Nephron (organoid): ENCODE measurements at regions not wholly inside any gene's neighbourhood (a gene's known extent, or its start where the extent isn't known, plus 50 kb on each side); places are given as distances from the start of the nearest gene placed in this dataset.
A peak's percentile ranks its signal among the peaks of the same experiment; 100 is the strongest.

Experiments used
- H3K27ac Mint-ChIP-seq, 3 experiments: 2 replicates each; pipeline ENCODE4 v1.8.0; 2020; ENCODE audit warnings: mixed read lengths in 3 of 3, mild to moderate bottlenecking in 2 of 3, moderate library complexity in 1 of 3
- H3K27me3 Mint-ChIP-seq: 2 replicates; pipeline ENCODE4 v1.8.0; 2021; ENCODE audit warnings: low read depth, mild to moderate bottlenecking, moderate library complexity, mixed read lengths
- H3K36me3 Mint-ChIP-seq: 2 replicates; pipeline ENCODE4 v1.8.0; 2020; ENCODE audit warnings: low read depth, mixed read lengths
- H3K4me1 Mint-ChIP-seq: 2 replicates; pipeline ENCODE4 v1.8.0; 2020; ENCODE audit warnings: mixed read lengths
- H3K4me3 Mint-ChIP-seq, 3 experiments: 2 replicates each; pipeline ENCODE4 v1.8.0; 2020; ENCODE audit warnings: mild to moderate bottlenecking in 3 of 3, mixed read lengths in 3 of 3, moderate library complexity in 2 of 3
- H3K9me3 Mint-ChIP-seq: 2 replicates; pipeline ENCODE4 v1.8.0; 2020; ENCODE audit warnings: mixed read lengths
- CTCF ChIP-seq, 3 experiments: fragments of 200-600 bp; sonication (generic); IDR thresholded peaks; one replicate each; pipeline ENCODE4 v1.5.0; 2021; ENCODE audit warnings: antibody characterized with exemption in 3 of 3; ENCODE audit not compliant: unreplicated experiment in 3 of 3

DNA sequence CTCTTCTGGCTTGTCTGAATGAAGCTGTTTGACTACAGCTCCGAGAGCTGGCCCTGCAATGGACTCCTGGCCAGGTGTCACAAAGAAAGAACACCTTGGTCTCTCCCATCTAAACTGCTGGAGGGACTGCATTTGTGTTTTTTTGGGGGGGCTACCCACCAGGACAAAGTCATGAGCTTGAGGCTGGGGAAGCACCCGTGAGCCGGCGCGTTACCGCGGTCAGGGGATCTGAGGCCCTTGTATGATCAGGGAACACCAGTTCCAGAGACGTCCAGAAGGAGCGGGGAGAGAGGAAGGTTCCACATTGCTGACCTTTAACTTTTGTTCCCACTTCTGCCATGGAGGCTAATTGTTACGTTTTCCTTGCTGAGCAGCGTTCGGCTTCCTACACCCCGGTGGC is 84.5 kb upstream of the C1orf174 start:
- no peak overlapping the region for H3K4me3 Mint-ChIP-seq
- TF ChIP-seq CTCF (IDR thresholded peaks at IDR 0.05; ENCODE audit: unreplicated experiment in 3 of 3), result no peak
- H3K4me1 Mint-ChIP-seq, result no peaks in the 10 kb centered on the region
- peaks cover 4% of the 10 kb centered on the region for H3K9me3 Mint-ChIP-seq
- no peak overlapping the region for H3K27ac Mint-ChIP-seq
- H3K36me3 Mint-ChIP-seq, result no peaks in the 10 kb centered on the region
- peaks cover 21% of the 10 kb centered on the region for H3K27me3 Mint-ChIP-seq

DNA sequence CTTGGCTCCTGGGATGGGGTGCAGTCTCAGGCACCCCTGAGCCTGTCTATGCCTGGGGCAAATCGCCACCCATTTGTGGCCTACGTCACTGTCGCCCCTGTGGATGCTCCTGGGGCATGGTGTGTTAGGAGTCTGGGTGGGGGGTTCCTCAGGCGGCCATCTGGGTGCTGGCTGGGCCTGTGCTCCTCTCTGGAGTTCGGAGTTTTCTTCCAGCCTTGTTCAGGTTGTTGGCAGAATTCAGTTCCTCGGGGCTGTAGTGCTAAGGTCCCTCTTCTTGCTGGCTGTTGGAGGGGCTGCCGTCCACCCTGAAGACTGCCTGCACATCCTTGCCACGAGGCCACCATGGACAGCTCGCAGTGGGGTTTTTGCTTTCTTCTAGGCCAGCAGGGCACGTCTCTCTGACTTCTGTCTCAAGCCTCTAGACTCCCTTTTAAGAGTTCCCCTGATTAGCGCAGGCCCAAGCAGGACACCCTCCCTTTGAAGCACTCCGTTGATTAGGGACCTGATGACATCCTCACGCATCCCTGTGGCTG is 86.7 kb upstream of the C1orf174 start:
- Mint-ChIP-seq H3K4me1 (no peaks in the 10 kb centered on the region), H3K27me3 (peaks cover 18% of the 10 kb centered on the region), H3K27ac (no peak overlapping the region), H3K9me3 (peaks cover 5% of the 10 kb centered on the region), H3K4me3 (no peak overlapping the region), H3K36me3 (no peaks in the 10 kb centered on the region)
- no peak for TF ChIP-seq CTCF (IDR thresholded peaks at IDR 0.05; ENCODE audit: unreplicated experiment in 3 of 3)

DNA sequence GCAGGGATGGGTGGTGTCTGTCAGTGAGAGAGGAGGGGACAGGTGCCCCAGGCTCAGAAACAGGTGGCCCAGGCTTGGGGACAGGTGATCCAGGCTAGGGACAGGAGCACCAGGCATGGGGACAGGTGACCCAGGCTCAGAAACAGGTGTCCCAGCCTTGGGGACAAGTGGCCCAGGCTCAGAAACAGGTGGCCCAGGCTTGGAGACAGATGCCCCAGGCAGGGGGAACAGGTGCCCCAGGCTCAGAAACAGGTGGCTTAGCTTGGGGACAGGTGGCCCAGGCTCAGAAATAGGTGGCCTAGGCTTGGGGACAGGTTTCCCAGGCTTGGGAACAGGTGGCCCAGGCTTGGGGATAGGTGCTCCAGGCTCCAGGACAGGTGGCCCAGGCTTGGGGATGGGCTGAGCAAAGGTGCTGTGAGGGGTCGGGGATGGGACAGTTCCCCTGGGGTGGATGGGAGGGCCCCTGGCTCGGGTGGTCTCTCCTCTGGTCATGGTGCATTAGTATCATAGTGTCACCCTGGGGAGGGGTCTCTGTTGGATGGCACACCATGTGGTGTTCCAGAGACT is 87.7 kb upstream of the C1orf174 start:
- Mint-ChIP-seq H3K36me3 (no peaks in the 10 kb centered on the region), H3K4me3 (no peak overlapping the region), H3K27me3 (peaks cover 26% of the 10 kb centered on the region), H3K27ac (no peak overlapping the region), H3K4me1 (no peaks in the 10 kb centered on the region), H3K9me3 (peaks cover 7% of the 10 kb centered on the region)
- TF ChIP-seq CTCF (IDR thresholded peaks at IDR 0.05; ENCODE audit: unreplicated experiment in 3 of 3), result no peak

GRCh38 chr1:3988431-3988830 is 88.4 kb upstream of the C1orf174 start:
- TF ChIP-seq CTCF (IDR thresholded peaks at IDR 0.05; ENCODE audit: unreplicated experiment in 3 of 3), result no peak
- Mint-ChIP-seq H3K27ac (no peak overlapping the region), H3K4me1 (no peaks in the 10 kb centered on the region), H3K9me3 (peaks cover 7% of the 10 kb centered on the region), H3K36me3 (no peaks in the 10 kb centered on the region), H3K27me3 (peaks cover 26% of the 10 kb centered on the region), H3K4me3 (no peak overlapping the region)

DNA sequence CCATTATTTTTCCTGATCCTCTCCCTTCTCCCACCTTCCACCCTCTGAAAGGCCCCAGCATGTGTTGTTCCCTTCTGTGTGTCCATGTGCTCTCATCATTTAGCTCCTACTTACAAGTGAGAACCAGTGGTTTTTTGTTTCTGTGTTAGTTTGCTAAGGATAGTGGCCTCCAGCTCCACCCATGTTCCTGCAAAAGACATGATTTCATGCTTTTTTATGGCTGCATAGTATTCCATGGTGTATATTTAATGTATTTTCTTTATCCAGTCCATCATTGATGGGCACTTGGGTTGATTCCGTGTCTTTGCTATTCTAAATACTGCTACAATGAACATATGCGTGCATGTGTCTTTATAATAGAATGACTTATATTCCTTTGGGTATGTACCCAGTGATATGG is 89.4 kb upstream of the C1orf174 start:
- Mint-ChIP-seq H3K9me3 (peaks cover 7% of the 10 kb centered on the region), H3K27me3 (peaks cover 25% of the 10 kb centered on the region), H3K4me3 (no peak overlapping the region), H3K27ac (peak overlapping the region in 1 of 3 experiments; percentile 9), H3K36me3 (no peaks in the 10 kb centered on the region), H3K4me1 (no peaks in the 10 kb centered on the region)
- TF ChIP-seq CTCF (IDR thresholded peaks at IDR 0.05; ENCODE audit: unreplicated experiment in 3 of 3), result no peak

DNA sequence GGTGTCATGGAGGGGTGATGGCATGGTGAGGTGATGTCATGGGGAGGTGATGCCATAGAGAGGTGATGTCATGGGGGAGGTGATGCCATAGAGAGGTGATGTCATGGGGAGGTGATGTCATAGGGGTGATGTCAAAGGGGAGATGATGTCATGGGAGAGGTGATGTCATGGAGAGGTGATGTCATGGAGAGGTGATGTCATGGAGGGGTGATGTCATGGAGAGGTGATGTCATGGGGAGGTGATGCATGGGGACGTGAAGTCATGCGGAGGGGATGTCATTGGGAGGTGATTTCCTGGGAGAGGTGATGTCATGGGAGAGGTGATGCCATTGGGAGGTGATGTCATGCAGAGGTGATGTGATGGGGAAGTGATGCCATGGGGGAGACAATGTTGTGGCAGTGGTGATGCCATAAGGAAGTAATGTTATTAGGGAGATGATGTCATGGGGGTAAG is 92.1 kb upstream of the C1orf174 start:
- Mint-ChIP-seq H3K4me3 (no peak overlapping the region), H3K27ac (no peak overlapping the region), H3K27me3 (peaks cover 21% of the 10 kb centered on the region), H3K9me3 (peaks cover 7% of the 10 kb centered on the region), H3K4me1 (no peaks in the 10 kb centered on the region), H3K36me3 (no peaks in the 10 kb centered on the region)
- TF ChIP-seq CTCF (IDR thresholded peaks at IDR 0.05; ENCODE audit: unreplicated experiment in 3 of 3), result no peak
